Mucosa of gallbladder (tissue), 1 donor: ENCODE measurements at regions not wholly inside any gene's neighbourhood (a gene's known extent, or its start where the extent isn't known, plus 50 kb on each side); places are given as distances from the start of the nearest gene placed in this dataset.
"Not testable (repeated sequence)": the region's sequence is repeated elsewhere in the genome, so short reads cannot be mapped to it uniquely, and the experiment has no call there.

Experiments used
- DNase-seq: peaks from one replicate; pipeline ENCODE4 v3.0.0-alpha.2; 2020; ENCODE audit warnings: low spot score
- donor health status: DM: no; HTN: no; CAD: no.

DNA sequence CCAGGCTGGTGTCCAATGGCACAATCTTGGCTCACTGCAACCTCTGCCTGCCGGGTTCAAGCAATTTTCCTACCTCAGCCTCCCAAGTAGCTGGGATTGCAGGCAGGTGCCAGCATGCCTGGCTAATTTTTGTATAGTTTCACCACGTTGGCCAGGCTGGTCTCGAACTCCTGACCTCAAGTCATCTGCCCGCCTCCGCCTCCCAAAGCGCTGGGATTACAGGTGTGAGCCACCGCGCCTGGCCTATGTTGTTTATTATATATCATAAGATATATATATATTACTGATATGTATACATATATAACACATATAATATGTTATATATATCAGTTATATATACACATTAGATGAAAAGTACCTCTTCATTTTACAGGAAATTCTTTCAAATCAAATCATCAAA is 914.7 kb downstream of the FOXD4L5 start:
- not testable (repeated sequence) for DNase-seq

DNA sequence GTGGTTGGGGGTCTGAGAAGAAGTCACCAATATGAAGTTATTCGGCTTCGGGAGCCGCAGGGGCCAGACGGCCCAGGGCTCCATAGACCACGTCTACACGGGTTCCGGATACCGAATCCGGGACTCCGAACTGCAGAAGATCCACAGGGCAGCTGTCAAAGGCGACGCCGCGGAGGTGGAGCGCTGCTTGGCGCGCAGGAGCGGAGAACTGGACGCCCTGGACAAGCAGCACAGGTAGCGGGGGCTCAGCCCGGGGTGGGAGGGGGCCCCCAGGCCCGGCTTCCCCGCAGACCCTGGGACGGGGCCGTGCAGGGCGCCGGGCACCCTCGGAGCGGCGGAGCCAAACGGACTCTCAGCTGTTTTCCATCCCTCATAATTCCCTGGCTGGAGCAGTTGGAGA is 915.4 kb downstream of the FOXD4L5 start:
- DNase-seq: not testable (repeated sequence)

DNA sequence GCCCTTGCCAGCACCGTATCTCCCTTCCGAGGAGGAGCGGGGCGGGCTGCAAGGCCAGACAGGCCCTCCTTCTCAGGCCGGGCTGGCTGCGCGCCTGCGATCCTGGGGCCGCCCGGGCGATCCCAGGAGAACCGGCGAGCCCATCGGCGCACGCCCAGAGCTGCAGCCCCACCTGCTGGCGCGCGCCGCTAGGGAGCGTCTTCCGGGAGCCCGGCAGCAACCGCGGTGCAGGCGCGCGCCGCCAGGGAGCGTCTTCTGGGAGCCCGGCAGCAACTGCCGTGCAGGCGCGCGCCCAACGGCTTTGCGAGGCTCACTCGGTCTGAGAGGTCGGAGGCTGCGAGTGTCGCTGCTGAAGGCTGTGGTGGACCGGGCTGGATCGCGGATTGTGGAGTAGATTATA is 915.9 kb downstream of the FOXD4L5 start:
- DNase-seq: peak; percentile 91

DNA sequence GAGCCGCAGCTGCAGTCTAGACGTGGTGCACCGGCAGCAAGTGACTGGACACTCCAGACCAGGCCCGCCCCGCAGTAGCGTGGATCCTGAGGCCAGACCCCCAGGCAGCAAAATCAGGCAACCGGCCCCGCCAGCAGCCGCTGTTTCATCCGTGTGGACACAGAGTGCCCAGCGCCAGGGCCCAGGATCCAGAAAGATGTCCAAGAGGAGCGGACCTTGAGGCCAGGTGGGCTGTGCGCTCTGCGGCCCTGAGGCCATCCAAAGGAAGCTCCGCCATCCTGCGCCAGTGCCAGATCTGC is 916.4 kb downstream of the FOXD4L5 start:
- not testable (repeated sequence) for DNase-seq

DNA sequence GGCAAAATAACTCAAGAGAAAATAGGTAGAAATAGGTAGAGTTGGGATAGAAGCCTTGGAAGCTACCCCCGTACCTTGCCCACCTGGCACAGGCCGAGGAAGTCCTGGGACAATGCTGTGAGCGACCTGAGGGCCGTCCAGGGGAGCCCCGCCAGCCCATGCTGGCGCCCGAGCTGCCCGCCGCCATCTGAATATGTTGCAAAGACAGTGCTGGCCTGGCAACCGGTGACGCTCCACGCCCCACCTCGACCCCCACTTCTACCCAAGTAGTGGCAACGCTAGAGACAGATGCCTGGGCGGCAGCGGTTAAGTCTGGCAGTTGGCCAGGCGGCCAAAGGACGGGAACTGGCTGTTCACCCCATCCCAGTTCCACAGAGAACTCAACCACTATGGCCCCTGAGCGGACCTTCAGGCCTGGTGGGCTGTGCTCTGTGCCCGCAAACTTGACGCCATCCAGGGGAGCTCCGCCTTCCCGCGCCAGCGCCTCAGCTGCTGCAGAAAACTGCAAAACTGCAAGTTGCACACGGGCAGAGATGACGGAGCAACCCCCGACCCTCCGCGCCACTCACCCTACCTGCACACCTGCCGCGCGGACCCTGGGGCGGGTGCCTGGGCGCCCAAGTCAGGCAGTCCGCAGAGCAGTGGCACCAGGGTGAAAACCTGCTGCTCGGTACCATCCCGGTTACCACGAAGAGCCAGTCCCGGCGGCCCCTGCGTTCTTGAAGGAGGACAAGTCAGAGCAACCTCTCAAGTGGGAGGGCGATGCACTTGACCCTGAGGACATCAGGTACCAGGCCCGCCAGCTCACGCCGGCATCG is 917.0 kb downstream of the FOXD4L5 start:
- not testable (repeated sequence) for DNase-seq
